Omental fat pad (tissue), 3 donors: ENCODE measurements at regions not wholly inside any gene's neighbourhood (a gene's known extent, or its start where the extent isn't known, plus 50 kb on each side); places are given as distances from the start of the nearest gene placed in this dataset.

Experiments
- ATAC-seq: fragments of 150-250 bp; one replicate; pipeline ENCODE4 v1.9.1; 2016; ENCODE audit warnings: mild to moderate bottlenecking, moderate library complexity; ENCODE audit not compliant: low FRiP score
- DNase-seq: peaks from one replicate; pipeline ENCODE4 v3.0.0-alpha.2; 2019; ENCODE audit warnings: low spot score
- TF ChIP-seq, protein P1 (sequence below), 3 donors: fragments of 450-650 bp; IDR thresholded peaks; one replicate each; pipeline ENCODE4 v1.5.1; 2016 to 2017; ENCODE audit warnings: antibody characterized with exemption in 3 of 3, mild to moderate bottlenecking in 3 of 3, moderate library complexity in 2 of 3

DNA sequence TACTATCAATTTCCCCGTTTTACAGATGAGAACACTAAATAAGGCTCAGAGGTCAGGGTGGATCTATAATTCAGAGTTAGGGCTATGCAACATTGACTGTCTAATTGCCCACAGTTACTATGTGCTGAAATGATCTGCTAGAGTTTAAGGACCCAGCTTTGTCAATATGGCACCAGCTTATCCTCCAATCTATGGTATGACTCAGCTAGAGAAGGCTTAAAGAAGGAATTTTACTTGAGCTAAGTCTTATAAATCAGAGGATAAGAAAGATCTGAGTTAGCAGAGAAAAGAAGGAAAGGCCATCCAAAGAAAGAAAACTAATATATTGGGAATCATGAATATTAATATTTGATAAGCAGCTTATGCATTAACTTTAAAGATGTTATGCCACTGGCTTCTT is 78.1 kb downstream of the ASB9 start:
- TF ChIP-seq, protein P1, sequence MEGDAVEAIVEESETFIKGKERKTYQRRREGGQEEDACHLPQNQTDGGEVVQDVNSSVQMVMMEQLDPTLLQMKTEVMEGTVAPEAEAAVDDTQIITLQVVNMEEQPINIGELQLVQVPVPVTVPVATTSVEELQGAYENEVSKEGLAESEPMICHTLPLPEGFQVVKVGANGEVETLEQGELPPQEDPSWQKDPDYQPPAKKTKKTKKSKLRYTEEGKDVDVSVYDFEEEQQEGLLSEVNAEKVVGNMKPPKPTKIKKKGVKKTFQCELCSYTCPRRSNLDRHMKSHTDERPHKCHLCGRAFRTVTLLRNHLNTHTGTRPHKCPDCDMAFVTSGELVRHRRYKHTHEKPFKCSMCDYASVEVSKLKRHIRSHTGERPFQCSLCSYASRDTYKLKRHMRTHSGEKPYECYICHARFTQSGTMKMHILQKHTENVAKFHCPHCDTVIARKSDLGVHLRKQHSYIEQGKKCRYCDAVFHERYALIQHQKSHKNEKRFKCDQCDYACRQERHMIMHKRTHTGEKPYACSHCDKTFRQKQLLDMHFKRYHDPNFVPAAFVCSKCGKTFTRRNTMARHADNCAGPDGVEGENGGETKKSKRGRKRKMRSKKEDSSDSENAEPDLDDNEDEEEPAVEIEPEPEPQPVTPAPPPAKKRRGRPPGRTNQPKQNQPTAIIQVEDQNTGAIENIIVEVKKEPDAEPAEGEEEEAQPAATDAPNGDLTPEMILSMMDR (IDR thresholded peaks at IDR 0.05), result no peak
- no peak for ATAC-seq
- DNase-seq, result no peak

DNA sequence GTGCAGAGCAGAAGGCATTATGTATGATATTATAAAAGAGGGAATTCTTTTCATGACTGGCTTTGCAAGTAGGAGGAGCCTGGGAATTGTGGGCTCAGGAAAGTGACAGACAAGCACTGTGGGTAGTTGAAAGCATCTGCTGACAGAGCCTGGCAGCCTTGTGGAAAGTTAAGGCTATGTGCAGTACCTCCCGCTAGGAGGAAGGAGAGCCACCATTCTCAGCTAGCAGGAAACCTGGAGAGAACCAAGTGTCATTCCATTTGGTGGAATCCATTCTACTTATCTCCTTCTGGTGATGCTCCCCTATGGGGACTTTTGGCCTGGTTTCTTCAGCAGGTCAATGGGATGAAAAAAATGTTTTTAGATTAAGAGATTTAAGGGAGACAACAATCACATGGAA is 81.8 kb downstream of the ASB9 start:
- DNase-seq (no peak), ATAC-seq (no peak)
- TF ChIP-seq, protein P1 (IDR thresholded peaks at IDR 0.05), result no peak

DNA sequence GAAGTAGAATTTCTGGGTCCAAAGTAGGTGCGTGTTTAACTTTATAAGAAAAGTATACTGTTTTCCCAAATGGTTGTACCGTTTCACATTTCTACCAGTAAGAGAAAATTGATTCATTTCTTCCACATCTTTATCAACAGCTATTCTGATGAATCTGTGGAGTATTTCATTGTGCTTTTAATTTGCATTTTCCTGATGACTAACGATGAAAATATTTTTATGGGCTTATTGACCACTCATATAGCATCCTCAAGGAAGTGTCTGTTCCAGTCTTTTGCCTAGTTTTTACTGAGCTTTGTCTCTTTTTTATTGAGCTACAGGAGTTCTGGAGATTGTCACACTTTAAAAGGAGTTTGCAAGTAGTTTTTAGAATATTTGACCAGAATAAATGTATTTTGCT is 92.6 kb downstream of the ASB9 start:
- no peak for DNase-seq
- no peak for ATAC-seq
- TF ChIP-seq, protein P1 (IDR thresholded peaks at IDR 0.05), result no peak

DNA sequence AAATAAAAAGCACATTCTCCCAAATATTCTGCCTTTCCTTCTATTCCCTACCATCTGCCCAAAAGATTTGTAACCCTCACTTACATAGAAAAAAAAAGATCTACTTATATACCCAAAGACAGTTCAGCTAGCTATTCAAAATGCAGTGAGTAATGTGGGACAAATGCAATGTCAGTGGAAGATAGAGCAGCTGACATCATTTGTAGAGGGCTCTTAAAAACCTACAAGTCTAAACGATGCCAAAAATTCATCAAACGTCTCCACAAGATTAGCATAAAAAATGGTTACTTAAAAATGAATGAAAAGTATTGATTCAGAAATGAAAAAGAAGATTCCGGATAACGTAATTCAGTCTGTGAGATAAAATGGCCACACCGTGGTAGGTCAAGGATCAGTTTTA is 96.5 kb downstream of the ASB9 start:
- ATAC-seq, result no peak
- TF ChIP-seq, protein P1 (IDR thresholded peaks at IDR 0.05), result no peak
- DNase-seq, result no peak

DNA sequence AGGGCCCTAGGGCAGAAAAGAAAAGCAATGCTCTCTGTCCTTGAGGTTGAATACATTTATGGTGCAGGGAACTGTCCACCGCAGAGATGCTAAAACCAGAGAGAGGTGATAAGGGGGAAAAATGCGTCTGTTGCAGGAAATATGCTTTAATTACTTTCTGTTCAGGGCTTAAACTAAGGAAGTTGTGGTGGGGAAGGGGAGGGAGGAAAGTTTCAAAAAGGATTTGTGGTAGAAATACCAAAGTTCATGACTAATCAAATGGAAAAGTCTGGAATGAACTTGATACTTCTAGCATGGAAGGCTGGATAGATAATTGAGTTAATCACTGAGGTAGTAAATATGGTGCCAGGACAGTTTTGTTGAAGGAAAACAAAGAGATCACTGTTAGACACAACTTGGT is 99.0 kb downstream of the ASB9 start:
- TF ChIP-seq, protein P1 (IDR thresholded peaks at IDR 0.05), result no peak
- no peak for ATAC-seq
- DNase-seq, result no peak

DNA sequence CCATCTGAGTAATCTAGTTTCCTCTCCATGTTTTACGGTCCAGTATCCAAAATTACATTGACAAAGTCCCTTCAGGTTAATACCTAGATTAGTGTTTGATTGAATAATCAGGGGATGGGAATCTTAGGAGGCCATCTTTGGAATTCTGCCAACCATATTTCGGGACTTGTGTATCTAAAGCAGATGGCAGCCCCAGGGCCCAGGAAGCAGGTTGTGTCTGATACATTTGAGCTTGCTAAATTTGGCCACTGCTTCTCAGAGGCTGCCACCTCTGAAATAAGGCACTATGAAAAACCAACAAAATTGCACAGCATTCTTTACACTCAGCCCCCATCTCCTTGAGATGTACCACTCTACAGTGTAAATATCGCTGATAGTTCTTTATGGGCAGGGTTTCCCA is 102.1 kb downstream of the ASB9 start:
- DNase-seq, result no peak
- no peak for ATAC-seq
- TF ChIP-seq, protein P1 (IDR thresholded peaks at IDR 0.05), result no peak

DNA sequence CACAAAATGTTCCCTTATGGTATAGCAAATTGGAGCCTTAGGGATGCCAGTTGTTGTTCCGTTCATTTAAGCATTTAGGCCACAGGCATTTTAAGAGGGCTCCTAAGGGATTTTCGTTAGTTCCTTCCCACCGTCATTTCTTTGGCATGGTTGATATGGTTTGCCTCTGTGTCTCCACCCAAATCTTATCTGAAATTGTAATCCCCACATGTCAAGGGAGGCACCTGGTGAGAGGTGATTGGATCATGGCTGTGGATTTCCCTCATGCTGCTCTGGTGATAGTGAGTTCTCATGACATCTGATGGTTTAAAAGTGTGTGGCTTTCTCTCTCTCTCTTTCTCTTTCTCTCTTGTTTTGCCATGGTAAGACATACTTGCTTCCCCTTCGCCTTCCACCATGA is 104.1 kb downstream of the ASB9 start:
- DNase-seq (no peak), ATAC-seq (no peak)
- TF ChIP-seq, protein P1 (IDR thresholded peaks at IDR 0.05), result no peak
